Body of pancreas (tissue), 4 donors: ENCODE measurements at regions not wholly inside any gene's neighbourhood (a gene's known extent, or its start where the extent isn't known, plus 50 kb on each side); places are given as distances from the start of the nearest gene placed in this dataset.

Source experiments
- POLR2A ChIP-seq, 3 donors: fragments of 450-650 bp; IDR thresholded peaks; one replicate each; pipeline ENCODE4 v1.6.1; 2016; ENCODE audit warnings: antibody characterized with exemption in 3 of 3, mild to moderate bottlenecking in 2 of 3
- TF ChIP-seq, protein P1 (sequence below), 7 experiments: fragments of 450-650 bp in 4 of 7; fragments of 200-600 bp in 3 of 7; sonication (generic) in 3 of 7; IDR thresholded peaks; one replicate each; pipeline ENCODE4 v1.5.1; 2016 to 2019; ENCODE audit warnings: antibody characterized with exemption in 7 of 7

DNA sequence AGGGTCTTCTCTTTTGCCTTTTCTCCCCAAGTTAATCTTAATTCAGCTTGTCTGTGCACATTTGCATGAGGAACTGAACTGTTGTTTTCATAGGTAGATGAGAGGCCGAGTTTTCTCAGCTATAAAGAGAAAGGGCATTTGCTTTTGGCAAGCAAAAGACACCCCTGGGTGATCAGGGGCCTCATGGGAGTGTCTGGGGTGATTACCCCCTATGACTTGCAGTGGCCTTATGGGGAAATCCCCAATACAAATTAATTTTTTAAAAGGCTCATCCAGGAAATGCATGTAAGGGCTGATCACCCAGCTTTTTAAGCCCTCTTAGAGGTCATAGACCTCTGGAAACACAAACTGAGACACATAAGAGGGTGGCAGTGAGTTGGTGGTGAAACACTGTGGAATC, 56.4 kb upstream of the HMX1 start:
- TF ChIP-seq, protein P1, sequence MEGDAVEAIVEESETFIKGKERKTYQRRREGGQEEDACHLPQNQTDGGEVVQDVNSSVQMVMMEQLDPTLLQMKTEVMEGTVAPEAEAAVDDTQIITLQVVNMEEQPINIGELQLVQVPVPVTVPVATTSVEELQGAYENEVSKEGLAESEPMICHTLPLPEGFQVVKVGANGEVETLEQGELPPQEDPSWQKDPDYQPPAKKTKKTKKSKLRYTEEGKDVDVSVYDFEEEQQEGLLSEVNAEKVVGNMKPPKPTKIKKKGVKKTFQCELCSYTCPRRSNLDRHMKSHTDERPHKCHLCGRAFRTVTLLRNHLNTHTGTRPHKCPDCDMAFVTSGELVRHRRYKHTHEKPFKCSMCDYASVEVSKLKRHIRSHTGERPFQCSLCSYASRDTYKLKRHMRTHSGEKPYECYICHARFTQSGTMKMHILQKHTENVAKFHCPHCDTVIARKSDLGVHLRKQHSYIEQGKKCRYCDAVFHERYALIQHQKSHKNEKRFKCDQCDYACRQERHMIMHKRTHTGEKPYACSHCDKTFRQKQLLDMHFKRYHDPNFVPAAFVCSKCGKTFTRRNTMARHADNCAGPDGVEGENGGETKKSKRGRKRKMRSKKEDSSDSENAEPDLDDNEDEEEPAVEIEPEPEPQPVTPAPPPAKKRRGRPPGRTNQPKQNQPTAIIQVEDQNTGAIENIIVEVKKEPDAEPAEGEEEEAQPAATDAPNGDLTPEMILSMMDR (IDR thresholded peaks at IDR 0.05), result no peak
- no peak for TF ChIP-seq POLR2A (IDR thresholded peaks at IDR 0.05)
